ENCODE measurements at regions not wholly inside any gene's neighbourhood (a gene's known extent, or its start where the extent isn't known, plus 50 kb on each side); places are given as distances from the start of the nearest gene placed in this dataset.
"Not testable (repeated sequence)": the region's sequence is repeated elsewhere in the genome, so short reads cannot be mapped to it uniquely, and the experiment has no call there.

DNA sequence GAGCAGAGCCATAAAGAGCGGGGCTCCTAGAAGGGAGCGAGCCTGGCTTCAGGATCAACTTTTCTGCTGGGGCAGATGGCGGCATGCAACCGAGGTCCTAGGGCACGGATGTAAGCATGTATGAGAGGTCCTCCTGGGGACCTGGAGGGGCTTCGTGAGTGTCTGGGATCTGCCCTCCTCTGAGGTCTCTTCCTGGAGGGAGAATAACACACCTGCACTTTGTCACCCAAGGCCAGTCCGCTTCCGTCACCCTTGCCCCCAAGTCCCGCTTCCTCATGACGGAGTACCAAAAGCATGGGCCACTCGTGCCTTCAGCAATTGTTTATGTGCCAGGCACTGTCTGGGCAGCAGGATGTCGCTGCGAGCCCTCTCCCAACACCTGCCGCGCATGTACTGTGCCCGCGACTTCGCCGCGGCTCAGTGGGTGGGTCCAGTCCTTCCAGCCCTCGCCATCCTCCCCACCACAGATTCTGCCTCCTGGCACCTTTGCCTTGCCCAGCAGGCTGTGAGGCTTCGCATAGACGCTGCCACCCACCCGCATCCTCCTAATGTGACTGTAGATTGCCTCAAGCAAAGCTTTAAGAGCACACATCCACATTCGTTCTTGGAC is 60.0 kb upstream of the TMPRSS2 start:
- Histone ChIP-seq H3K4me3 (ENCODE audit: low read depth, low read length) (no peak overlapping the region), H2AFZ (no peak overlapping the region), H3K79me2 (no peaks in the 10 kb centered on the region), H3K4me1 (no peaks in the 10 kb centered on the region), H3K4me2 (ENCODE audit: low read length) (no peak overlapping the region), H3K27ac (no peak overlapping the region), H3K9me3 (ENCODE audit: control insufficient read depth, low read length) (no peaks in the 10 kb centered on the region), H3K36me3 (ENCODE audit: control insufficient read depth, insufficient read depth, low read length) (no peaks in the 10 kb centered on the region), H3K9ac (no peak overlapping the region), H3K27me3 (ENCODE audit: control insufficient read depth, insufficient read depth, low read length) (no peaks in the 10 kb centered on the region)
- TF ChIP-seq, protein P1, sequence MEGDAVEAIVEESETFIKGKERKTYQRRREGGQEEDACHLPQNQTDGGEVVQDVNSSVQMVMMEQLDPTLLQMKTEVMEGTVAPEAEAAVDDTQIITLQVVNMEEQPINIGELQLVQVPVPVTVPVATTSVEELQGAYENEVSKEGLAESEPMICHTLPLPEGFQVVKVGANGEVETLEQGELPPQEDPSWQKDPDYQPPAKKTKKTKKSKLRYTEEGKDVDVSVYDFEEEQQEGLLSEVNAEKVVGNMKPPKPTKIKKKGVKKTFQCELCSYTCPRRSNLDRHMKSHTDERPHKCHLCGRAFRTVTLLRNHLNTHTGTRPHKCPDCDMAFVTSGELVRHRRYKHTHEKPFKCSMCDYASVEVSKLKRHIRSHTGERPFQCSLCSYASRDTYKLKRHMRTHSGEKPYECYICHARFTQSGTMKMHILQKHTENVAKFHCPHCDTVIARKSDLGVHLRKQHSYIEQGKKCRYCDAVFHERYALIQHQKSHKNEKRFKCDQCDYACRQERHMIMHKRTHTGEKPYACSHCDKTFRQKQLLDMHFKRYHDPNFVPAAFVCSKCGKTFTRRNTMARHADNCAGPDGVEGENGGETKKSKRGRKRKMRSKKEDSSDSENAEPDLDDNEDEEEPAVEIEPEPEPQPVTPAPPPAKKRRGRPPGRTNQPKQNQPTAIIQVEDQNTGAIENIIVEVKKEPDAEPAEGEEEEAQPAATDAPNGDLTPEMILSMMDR (IDR thresholded peaks at IDR 0.05) = no peak

DNA sequence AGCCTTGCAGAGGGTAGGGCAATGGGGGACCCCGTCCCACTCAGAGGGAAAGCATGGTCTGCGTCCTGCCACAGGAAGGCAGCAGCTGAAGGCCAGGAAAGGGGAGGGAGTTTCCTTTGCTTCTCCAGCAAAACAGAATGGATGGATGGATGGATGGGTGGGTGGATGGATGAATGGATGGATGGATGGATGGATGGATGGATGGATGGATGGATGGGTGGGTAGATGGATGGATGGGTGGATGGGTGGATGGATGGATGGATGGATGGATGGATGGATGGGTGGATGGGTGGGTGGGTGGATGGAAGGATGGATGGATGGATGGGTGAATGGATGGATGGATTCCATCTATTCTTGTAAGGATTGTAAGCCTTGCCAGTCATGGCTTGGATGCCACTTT is 59.3 kb upstream of the TMPRSS2 start:
- H3K4me3 ChIP-seq (ENCODE audit: low read depth, low read length); H3K79me2 ChIP-seq; H3K27ac ChIP-seq; H3K4me2 ChIP-seq (ENCODE audit: low read length); H3K36me3 ChIP-seq (ENCODE audit: control insufficient read depth, insufficient read depth, low read length); H3K27me3 ChIP-seq (ENCODE audit: control insufficient read depth, insufficient read depth, low read length); H3K9ac ChIP-seq; H3K9me3 ChIP-seq (ENCODE audit: control insufficient read depth, low read length); H3K4me1 ChIP-seq; H2AFZ ChIP-seq: not testable (repeated sequence)

DNA sequence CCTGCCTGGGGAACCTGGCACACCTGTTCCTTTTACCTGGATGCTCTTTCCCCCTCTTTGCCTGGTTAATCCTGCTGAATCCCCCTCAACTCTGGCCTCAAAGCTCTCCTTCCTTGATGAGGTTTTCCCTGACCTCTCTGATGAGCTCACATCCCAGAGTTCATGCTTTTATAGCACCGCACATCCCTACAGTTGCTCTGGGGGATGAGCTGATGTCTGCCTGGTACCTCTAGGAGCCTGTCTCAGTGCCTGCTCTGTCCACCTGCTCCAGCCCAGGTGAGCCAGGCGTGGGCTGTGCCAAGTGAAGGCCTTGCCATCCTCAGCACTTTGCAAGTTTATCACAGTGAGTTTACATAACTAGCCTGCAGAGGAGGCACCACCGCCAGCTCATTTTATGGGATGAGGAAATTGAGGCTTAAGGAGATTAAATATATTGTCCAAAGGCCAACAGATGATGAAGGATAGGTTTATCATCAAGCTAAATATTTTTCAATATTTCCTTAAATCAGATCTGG is 58.6 kb upstream of the TMPRSS2 start:
- TF ChIP-seq, protein P1 (IDR thresholded peaks at IDR 0.05) = no peak
- no peak overlapping the region for H3K27ac ChIP-seq
- H2AFZ ChIP-seq = no peak overlapping the region
- H3K4me1 ChIP-seq = no peaks in the 10 kb centered on the region
- no peaks in the 10 kb centered on the region for H3K27me3 ChIP-seq (ENCODE audit: control insufficient read depth, insufficient read depth, low read length)
- no peak overlapping the region for H3K4me2 ChIP-seq (ENCODE audit: low read length)
- H3K4me3 ChIP-seq (ENCODE audit: low read depth, low read length) = no peak overlapping the region
- no peak overlapping the region for H3K9ac ChIP-seq
- no peaks in the 10 kb centered on the region for H3K79me2 ChIP-seq
- H3K36me3 ChIP-seq (ENCODE audit: control insufficient read depth, insufficient read depth, low read length) = no peaks in the 10 kb centered on the region
- H3K9me3 ChIP-seq (ENCODE audit: control insufficient read depth, low read length) = no peaks in the 10 kb centered on the region

DNA sequence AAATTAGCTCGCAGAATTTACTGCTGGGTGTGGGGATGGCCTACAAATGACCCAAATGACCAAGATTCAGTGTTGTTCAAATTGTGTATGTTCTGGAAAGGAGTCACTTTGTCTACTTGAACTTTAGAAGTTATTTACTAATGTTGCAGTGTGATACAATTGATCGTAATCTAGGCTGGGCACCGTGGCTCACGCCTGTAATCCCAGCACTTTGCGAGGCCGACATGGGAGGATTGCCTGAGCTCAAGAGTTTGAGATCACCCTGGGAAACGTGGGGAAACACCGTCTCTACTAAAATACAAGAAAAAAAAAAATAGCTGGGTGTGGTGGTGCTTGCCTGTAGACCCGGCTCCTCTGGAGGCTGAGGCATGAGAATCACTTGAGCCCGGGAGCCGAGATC is 57.6 kb upstream of the TMPRSS2 start:
- no peak overlapping the region for H3K27ac ChIP-seq
- H3K4me3 ChIP-seq (ENCODE audit: low read depth, low read length) = no peak overlapping the region
- H3K4me1 ChIP-seq = no peaks in the 10 kb centered on the region
- no peaks in the 10 kb centered on the region for H3K27me3 ChIP-seq (ENCODE audit: control insufficient read depth, insufficient read depth, low read length)
- no peaks in the 10 kb centered on the region for H3K36me3 ChIP-seq (ENCODE audit: control insufficient read depth, insufficient read depth, low read length)
- no peak overlapping the region for H2AFZ ChIP-seq
- H3K9me3 ChIP-seq (ENCODE audit: control insufficient read depth, low read length) = no peaks in the 10 kb centered on the region
- no peak overlapping the region for H3K9ac ChIP-seq
- TF ChIP-seq, protein P1 (IDR thresholded peaks at IDR 0.05) = no peak
- H3K79me2 ChIP-seq = no peaks in the 10 kb centered on the region
- no peak overlapping the region for H3K4me2 ChIP-seq (ENCODE audit: low read length)

DNA sequence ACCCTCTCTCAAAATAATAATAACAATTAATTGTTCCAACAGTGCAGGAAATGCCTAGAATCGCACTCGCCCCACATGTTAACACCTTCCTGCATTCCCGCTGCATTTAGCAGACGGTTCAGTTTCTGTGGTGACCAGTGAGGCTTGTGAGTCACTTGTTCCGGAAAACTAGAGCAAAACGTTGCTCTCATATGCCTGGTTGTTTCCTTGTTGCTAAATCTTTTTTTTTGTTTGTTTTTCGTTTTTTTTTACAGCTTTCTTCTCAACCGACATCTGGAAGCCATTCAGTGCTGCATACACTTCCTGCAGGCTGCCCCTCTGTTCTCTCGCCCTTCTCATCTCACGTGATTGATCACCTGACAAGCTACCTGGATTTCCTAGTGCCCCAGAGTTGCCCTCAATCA is 56.9 kb upstream of the TMPRSS2 start:
- no peak overlapping the region for H3K4me3 ChIP-seq (ENCODE audit: low read depth, low read length)
- no peak overlapping the region for H3K9ac ChIP-seq
- H3K4me2 ChIP-seq (ENCODE audit: low read length) = no peak overlapping the region
- no peak overlapping the region for H2AFZ ChIP-seq
- TF ChIP-seq, protein P1 (IDR thresholded peaks at IDR 0.05) = no peak
- no peaks in the 10 kb centered on the region for H3K27me3 ChIP-seq (ENCODE audit: control insufficient read depth, insufficient read depth, low read length)
- no peak overlapping the region for H3K27ac ChIP-seq
- no peaks in the 10 kb centered on the region for H3K9me3 ChIP-seq (ENCODE audit: control insufficient read depth, low read length)
- no peaks in the 10 kb centered on the region for H3K79me2 ChIP-seq
- H3K4me1 ChIP-seq = no peaks in the 10 kb centered on the region
- no peaks in the 10 kb centered on the region for H3K36me3 ChIP-seq (ENCODE audit: control insufficient read depth, insufficient read depth, low read length)

Measured in parathyroid adenoma (tissue), 2 donors.